HL-60 (cell line): ENCODE measurements at regions not wholly inside any gene's neighbourhood (a gene's known extent, or its start where the extent isn't known, plus 50 kb on each side); places are given as distances from the start of the nearest gene placed in this dataset.

Source experiments
- GABPA ChIP-seq: IDR thresholded peaks from 2 replicates; pipeline ENCODE4 v1.6.1; 2012; ENCODE audit warnings: low read depth
- POLR2AphosphoS5 ChIP-seq: IDR thresholded peaks from 2 replicates; pipeline ENCODE4 v1.6.1; 2012; ENCODE audit warnings: low read depth
- SPI1 ChIP-seq: IDR thresholded peaks from 2 replicates; pipeline ENCODE4 v1.6.1; 2012; ENCODE audit warnings: low read depth, mild to moderate bottlenecking, borderline replicate concordance
- TF ChIP-seq, protein P1 (sequence below): IDR thresholded peaks from one replicate; pipeline ENCODE4 v1.5.1; 2011; ENCODE audit warnings: low read length, control low read depth, inconsistent platforms; ENCODE audit not compliant: insufficient read depth
- TF ChIP-seq, protein P2 (sequence below): IDR thresholded peaks from 2 replicates; pipeline ENCODE4 v1.6.1; 2012; ENCODE audit warnings: low read depth; ENCODE audit not compliant: insufficient replicate concordance

DNA sequence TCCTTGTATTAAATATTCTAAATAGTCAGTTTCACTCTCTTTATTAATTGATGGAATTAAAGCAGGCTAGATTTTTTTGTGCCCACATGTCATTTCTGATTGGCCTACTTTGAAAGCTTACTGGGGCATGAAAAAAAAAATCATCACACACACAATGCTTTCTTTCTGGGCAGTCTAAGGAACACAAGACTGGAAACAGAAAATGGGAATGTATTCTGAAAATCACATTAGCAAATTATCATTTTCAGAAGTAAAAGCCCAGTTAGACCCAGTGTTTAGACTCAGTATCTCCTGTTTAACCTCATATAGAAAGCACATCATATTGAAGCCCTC is 339.4 kb downstream of the SPRY2 start:
- TF ChIP-seq GABPA (no peak), POLR2AphosphoS5 (no peak), SPI1 (no peak)
- TF ChIP-seq, protein P1, sequence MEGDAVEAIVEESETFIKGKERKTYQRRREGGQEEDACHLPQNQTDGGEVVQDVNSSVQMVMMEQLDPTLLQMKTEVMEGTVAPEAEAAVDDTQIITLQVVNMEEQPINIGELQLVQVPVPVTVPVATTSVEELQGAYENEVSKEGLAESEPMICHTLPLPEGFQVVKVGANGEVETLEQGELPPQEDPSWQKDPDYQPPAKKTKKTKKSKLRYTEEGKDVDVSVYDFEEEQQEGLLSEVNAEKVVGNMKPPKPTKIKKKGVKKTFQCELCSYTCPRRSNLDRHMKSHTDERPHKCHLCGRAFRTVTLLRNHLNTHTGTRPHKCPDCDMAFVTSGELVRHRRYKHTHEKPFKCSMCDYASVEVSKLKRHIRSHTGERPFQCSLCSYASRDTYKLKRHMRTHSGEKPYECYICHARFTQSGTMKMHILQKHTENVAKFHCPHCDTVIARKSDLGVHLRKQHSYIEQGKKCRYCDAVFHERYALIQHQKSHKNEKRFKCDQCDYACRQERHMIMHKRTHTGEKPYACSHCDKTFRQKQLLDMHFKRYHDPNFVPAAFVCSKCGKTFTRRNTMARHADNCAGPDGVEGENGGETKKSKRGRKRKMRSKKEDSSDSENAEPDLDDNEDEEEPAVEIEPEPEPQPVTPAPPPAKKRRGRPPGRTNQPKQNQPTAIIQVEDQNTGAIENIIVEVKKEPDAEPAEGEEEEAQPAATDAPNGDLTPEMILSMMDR, result no peak
- TF ChIP-seq, protein P2, sequence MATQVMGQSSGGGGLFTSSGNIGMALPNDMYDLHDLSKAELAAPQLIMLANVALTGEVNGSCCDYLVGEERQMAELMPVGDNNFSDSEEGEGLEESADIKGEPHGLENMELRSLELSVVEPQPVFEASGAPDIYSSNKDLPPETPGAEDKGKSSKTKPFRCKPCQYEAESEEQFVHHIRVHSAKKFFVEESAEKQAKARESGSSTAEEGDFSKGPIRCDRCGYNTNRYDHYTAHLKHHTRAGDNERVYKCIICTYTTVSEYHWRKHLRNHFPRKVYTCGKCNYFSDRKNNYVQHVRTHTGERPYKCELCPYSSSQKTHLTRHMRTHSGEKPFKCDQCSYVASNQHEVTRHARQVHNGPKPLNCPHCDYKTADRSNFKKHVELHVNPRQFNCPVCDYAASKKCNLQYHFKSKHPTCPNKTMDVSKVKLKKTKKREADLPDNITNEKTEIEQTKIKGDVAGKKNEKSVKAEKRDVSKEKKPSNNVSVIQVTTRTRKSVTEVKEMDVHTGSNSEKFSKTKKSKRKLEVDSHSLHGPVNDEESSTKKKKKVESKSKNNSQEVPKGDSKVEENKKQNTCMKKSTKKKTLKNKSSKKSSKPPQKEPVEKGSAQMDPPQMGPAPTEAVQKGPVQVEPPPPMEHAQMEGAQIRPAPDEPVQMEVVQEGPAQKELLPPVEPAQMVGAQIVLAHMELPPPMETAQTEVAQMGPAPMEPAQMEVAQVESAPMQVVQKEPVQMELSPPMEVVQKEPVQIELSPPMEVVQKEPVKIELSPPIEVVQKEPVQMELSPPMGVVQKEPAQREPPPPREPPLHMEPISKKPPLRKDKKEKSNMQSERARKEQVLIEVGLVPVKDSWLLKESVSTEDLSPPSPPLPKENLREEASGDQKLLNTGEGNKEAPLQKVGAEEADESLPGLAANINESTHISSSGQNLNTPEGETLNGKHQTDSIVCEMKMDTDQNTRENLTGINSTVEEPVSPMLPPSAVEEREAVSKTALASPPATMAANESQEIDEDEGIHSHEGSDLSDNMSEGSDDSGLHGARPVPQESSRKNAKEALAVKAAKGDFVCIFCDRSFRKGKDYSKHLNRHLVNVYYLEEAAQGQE, result no peak
